Type B pancreatic cell (in vitro differentiated cells): ENCODE measurements at regions not wholly inside any gene's neighbourhood (a gene's known extent, or its start where the extent isn't known, plus 50 kb on each side); places are given as distances from the start of the nearest gene placed in this dataset.

ENCODE experiments used
- DNase-seq: peaks from one replicate; pipeline ENCODE4 v3.0.0; 2021; ENCODE audit warnings: mixed read lengths; ENCODE audit not compliant: unreplicated experiment; ENCODE audit errors: extremely low spot score
- H3K27ac Mint-ChIP-seq: 2 replicates; pipeline ENCODE4 v1.8.0; 2021; ENCODE audit warnings: mild to moderate bottlenecking, mixed read lengths
- H3K27me3 Mint-ChIP-seq: 2 replicates; pipeline ENCODE4 v1.8.0; 2021; ENCODE audit warnings: mixed read lengths
- H3K36me3 Mint-ChIP-seq: 2 replicates; pipeline ENCODE4 v1.8.0; 2021; ENCODE audit warnings: mixed read lengths
- H3K4me1 Mint-ChIP-seq: one replicate; pipeline ENCODE4 v1.8.0; 2021; ENCODE audit warnings: mixed read lengths; ENCODE audit not compliant: unreplicated experiment
- H3K4me3 Mint-ChIP-seq: 2 replicates; pipeline ENCODE4 v1.8.0; 2021; ENCODE audit warnings: mild to moderate bottlenecking, mixed read lengths
- H3K9me3 Mint-ChIP-seq: 2 replicates; pipeline ENCODE4 v1.8.0; 2021; ENCODE audit warnings: mixed read lengths
- TF ChIP-seq, protein P1 (sequence below): fragments of 200-600 bp; sonication (generic); conservative IDR thresholded peaks from 2 replicates; pipeline ENCODE4 v1.5.0; 2021; ENCODE audit warnings: antibody characterized with exemption, mild to moderate bottlenecking

- TF ChIP-seq, protein P1, sequence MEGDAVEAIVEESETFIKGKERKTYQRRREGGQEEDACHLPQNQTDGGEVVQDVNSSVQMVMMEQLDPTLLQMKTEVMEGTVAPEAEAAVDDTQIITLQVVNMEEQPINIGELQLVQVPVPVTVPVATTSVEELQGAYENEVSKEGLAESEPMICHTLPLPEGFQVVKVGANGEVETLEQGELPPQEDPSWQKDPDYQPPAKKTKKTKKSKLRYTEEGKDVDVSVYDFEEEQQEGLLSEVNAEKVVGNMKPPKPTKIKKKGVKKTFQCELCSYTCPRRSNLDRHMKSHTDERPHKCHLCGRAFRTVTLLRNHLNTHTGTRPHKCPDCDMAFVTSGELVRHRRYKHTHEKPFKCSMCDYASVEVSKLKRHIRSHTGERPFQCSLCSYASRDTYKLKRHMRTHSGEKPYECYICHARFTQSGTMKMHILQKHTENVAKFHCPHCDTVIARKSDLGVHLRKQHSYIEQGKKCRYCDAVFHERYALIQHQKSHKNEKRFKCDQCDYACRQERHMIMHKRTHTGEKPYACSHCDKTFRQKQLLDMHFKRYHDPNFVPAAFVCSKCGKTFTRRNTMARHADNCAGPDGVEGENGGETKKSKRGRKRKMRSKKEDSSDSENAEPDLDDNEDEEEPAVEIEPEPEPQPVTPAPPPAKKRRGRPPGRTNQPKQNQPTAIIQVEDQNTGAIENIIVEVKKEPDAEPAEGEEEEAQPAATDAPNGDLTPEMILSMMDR: no peak
- Mint-ChIP-seq H3K4me3 (no peak overlapping the region), H3K9me3 (no peaks in the 10 kb centered on the region), H3K4me1 (peaks cover 5% of the 10 kb centered on the region), H3K27me3 (peaks cover 20% of the 10 kb centered on the region), H3K36me3 (no peaks in the 10 kb centered on the region), H3K27ac (no peak overlapping the region)
- DNase-seq: no peak
Observed at GRCh38 chr3:63199606-63200005, 78.5 kb upstream of the SYNPR start.

GRCh38 chr3:63202529-63202928, 75.6 kb upstream of the SYNPR start:
- no peak for DNase-seq
- TF ChIP-seq, protein P1: no peak

GRCh38 chr3:63207066-63207590, 71.0 kb upstream of the SYNPR start:
- H3K4me3 Mint-ChIP-seq: no peak overlapping the region
- no peak for DNase-seq
- no peaks in the 10 kb centered on the region for H3K4me1 Mint-ChIP-seq
- H3K36me3 Mint-ChIP-seq: no peaks in the 10 kb centered on the region
- no peak overlapping the region for H3K27ac Mint-ChIP-seq
- no peaks in the 10 kb centered on the region for H3K9me3 Mint-ChIP-seq
- H3K27me3 Mint-ChIP-seq: peaks cover 24% of the 10 kb centered on the region
- TF ChIP-seq, protein P1: no peak

More at GRCh38 chr3:63202529-63202928, 75.6 kb upstream of the SYNPR start:
- Mint-ChIP-seq H3K27ac (no peak overlapping the region), H3K36me3 (no peaks in the 10 kb centered on the region), H3K27me3 (peaks cover 14% of the 10 kb centered on the region), H3K4me1 (peaks cover 3% of the 10 kb centered on the region), H3K9me3 (no peaks in the 10 kb centered on the region), H3K4me3 (no peak overlapping the region)

- no peaks in the 10 kb centered on the region for H3K9me3 Mint-ChIP-seq
- H3K4me1 Mint-ChIP-seq: peaks cover 7% of the 10 kb centered on the region
- DNase-seq: no peak
- H3K27me3 Mint-ChIP-seq: no peaks in the 10 kb centered on the region
- H3K4me3 Mint-ChIP-seq: no peak overlapping the region
- TF ChIP-seq, protein P1: no peak
- H3K27ac Mint-ChIP-seq: no peak overlapping the region
- H3K36me3 Mint-ChIP-seq: no peaks in the 10 kb centered on the region
Observed at GRCh38 chr3:63228087-63228486, 50.0 kb upstream of the SYNPR start.
